Activated T-cell treated with anti-CD3 and anti-CD28 coated beads for 1 hour (primary cell): ENCODE measurements at regions not wholly inside any gene's neighbourhood (a gene's known extent, or its start where the extent isn't known, plus 50 kb on each side); places are given as distances from the start of the nearest gene placed in this dataset.

Experiments used
- DNase-seq: peaks from one replicate; pipeline ENCODE4 v3.0.0-alpha.2; 2020; ENCODE audit warnings: low read depth

GRCh38 chr2:221285148-221285547, 287.0 kb downstream of the EPHA4 start:
- no peak for DNase-seq

GRCh38 chr2:221286406-221286805, 285.7 kb downstream of the EPHA4 start:
- DNase-seq, result no peak

GRCh38 chr2:221289389-221289788, 282.7 kb downstream of the EPHA4 start:
- no peak for DNase-seq

- no peak for DNase-seq
Measured at GRCh38 chr2:221289846-221290245, 282.3 kb downstream of the EPHA4 start.

GRCh38 chr2:221293949-221294742, 278.0 kb downstream of the EPHA4 start:
- no peak for DNase-seq

GRCh38 chr2:221304916-221305315, 267.2 kb downstream of the EPHA4 start:
- no peak for DNase-seq

- DNase-seq, result no peak
Measured at GRCh38 chr2:221308507-221309066, 263.5 kb downstream of the EPHA4 start.

- no peak for DNase-seq
Measured at GRCh38 chr2:221309892-221310583, 262.1 kb downstream of the EPHA4 start.

- DNase-seq, result no peak
Measured at GRCh38 chr2:221310730-221311129, 261.4 kb downstream of the EPHA4 start.

- DNase-seq, result no peak
Measured at GRCh38 chr2:221312634-221313033, 259.5 kb downstream of the EPHA4 start.

GRCh38 chr2:221314786-221315185, 257.3 kb downstream of the EPHA4 start:
- no peak for DNase-seq

- no peak for DNase-seq
Measured at GRCh38 chr2:221318376-221319130, 253.6 kb downstream of the EPHA4 start.

- DNase-seq, result no peak
Measured at GRCh38 chr2:221322741-221323140, 249.4 kb downstream of the EPHA4 start.

GRCh38 chr2:221323513-221323912, 248.6 kb downstream of the EPHA4 start:
- no peak for DNase-seq

GRCh38 chr2:221330436-221330835, 241.7 kb downstream of the EPHA4 start:
- DNase-seq, result no peak

GRCh38 chr2:221334481-221335218, 237.5 kb downstream of the EPHA4 start:
- DNase-seq, result no peak

GRCh38 chr2:221335219-221335752, 236.8 kb downstream of the EPHA4 start:
- no peak for DNase-seq

GRCh38 chr2:221336967-221337366, 235.1 kb downstream of the EPHA4 start:
- no peak for DNase-seq

- DNase-seq, result no peak
Measured at GRCh38 chr2:221337957-221338685, 234.0 kb downstream of the EPHA4 start.

GRCh38 chr2:221342388-221342787, 229.7 kb downstream of the EPHA4 start:
- DNase-seq, result no peak

GRCh38 chr2:221343524-221343923, 228.6 kb downstream of the EPHA4 start:
- no peak for DNase-seq
